GM21528 (cell line): ENCODE measurements at regions not wholly inside any gene's neighbourhood (a gene's known extent, or its start where the extent isn't known, plus 50 kb on each side); places are given as distances from the start of the nearest gene placed in this dataset.

Experiments
- ATAC-seq: cut with Tn5 transposase; IDR thresholded peaks from one replicate; pipeline ENCODE4 v1.9.1; 2021; ENCODE audit warnings: mild to moderate bottlenecking, moderate library complexity; ENCODE audit not compliant: unreplicated experiment, low FRiP score

DNA sequence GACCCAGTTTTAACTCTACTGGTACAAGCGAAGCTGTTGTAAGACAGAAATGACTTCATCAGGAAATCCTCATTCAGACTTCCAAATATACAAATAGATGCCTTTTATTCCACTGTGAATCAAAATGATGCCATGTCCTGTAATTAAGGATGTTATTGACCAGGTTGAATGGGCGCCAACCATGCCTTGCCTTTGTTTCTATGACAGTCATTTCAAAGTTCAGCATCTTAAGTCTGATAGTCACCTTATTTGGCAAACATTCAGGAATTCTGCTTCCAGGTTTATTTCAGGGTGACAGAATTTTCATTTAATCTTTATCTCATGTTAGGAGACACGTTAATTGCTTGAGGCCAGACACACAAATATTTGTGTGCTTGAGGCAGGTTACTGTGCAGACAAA, 592.8 kb upstream of the JAG1 start:
- no peak for ATAC-seq

DNA sequence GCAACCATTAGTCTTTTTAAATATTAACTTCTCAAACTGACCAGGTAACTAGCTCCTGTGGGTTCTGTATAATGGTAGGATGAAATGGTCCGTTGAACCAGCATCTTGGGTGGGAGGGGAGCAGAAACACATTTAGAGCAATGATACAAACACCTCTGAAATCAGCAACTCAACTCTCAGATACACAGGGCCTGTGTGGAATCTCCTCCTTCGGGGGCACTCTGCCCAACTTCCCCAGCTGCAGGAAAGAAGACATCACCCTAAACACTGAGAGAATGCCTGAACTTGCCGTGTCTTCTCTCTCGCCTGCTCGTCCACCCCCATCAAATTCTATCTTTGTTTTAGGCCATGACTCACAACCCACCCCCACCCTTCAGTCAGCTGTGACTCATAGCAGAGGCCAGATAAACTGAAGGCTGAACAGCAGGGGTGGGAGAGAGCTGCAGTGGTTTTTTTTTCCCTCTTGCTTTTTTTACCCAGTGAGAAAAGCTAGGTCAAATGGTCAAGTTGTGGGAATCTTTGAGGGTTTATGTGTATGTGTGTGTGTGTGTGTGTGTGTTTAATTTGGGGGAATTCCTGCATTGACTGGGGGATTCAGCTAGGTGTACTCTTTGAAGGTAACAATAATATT, 593.4 kb upstream of the JAG1 start:
- ATAC-seq, result no peak

DNA sequence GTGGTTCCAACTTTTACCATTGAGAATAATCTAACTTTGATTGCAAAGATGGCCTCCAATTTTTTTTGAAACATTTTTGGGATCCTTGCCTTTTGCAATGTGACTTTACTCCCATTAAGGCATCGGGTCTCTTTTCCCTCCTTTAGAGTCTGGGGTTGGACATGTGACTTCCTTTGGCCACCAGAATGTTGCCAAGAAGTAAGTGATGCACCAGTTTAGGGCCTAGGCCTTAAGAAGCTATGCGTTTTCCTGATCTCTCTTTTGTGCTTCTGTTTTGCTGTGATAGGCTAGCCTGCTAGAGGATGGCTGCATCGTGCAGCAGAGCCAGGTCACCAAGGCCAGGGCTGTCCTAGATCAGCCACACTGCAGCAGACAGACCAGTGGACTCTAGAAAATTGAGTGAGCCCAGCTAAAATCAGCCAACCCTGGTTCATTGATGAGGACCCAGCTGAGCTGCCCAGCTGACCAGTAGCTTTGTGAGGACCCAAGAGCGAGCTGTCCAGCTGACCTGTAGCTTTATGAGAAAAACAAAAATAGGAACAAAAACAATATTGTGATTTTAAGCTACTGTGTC, 594.0 kb upstream of the JAG1 start:
- no peak for ATAC-seq

DNA sequence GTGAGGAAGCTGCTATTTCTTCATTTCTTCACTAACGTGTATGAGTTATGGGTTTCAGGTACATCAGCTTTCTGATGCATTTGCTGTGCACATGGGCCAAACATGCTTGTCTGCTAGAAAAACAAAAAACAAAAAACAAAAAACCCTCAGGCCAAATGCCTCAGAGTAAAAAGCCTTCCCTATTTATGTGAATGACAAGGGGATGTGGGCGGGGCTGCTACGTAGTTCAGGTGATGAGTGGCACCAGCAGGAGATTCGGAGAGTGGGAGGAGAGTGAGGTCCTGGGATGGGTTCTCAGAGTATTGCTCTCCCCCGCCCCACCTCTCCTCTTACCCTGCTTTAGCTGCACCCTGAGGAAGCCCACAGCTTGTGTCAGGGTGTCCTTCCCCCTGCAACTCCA, 596.8 kb upstream of the JAG1 start:
- no peak for ATAC-seq

- no peak for ATAC-seq
Observed at GRCh38 chr20:11271319-11271718, 597.5 kb upstream of the JAG1 start.

DNA sequence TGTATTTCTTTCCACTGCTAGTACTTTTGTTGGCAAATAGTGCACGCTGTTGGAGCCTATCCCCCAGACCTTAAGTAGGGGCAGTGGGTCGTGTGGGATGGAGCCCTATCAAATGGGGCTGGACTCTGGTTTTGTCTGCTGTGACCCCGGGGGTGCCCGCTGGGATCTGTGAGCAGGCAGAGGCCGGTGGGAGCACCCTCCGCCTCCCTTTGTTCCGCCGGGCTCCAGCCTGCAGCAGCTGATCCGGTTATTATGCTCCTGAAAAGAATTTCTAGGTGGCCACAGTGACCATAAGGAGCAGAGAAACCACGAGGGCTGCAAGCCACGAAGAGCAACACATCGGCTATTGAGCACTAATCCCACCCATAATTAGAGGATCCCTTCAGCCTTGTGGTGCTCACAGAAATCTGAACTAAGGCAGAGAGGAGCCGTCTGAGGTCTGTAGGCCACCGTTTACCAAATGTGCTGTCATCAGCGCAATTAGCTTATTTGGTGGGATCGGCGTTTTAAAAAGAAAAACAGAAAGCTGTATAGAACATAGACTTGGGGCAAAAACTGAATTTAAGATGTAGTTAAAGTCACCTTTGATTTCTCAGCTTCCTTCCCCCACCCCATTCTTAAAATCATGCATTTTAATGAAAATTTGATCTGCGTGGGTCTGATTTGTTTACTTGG, 598.3 kb upstream of the JAG1 start:
- no peak for ATAC-seq

- ATAC-seq, result no peak
Observed at GRCh38 chr20:11274141-11274594, 600.4 kb upstream of the JAG1 start.

DNA sequence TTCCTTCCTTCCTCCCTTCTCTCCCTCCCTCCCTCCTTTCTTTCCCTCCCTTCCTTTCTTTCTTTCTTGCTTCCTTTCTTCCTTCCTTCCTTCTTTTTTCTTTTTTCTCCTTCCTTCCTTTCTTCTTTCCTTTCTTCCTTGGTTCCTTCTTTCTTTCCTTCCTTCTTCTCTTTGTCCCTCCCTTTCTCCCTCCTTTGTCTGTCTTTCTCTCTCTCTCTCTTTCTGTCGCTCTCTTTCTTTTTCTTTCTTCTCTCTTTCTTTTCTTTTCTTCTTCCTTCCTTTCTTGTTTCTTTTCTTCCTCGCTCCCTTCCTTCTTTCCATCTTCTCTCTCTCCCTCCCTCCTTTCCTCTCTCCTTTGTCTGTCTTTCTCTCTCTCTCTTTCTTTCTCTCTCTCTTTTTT, 601.9 kb upstream of the JAG1 start:
- no peak for ATAC-seq

- ATAC-seq, result no peak
Observed at GRCh38 chr20:11277170-11277569, 603.4 kb upstream of the JAG1 start.

- ATAC-seq, result no peak
Observed at GRCh38 chr20:11277858-11278257, 604.1 kb upstream of the JAG1 start.

DNA sequence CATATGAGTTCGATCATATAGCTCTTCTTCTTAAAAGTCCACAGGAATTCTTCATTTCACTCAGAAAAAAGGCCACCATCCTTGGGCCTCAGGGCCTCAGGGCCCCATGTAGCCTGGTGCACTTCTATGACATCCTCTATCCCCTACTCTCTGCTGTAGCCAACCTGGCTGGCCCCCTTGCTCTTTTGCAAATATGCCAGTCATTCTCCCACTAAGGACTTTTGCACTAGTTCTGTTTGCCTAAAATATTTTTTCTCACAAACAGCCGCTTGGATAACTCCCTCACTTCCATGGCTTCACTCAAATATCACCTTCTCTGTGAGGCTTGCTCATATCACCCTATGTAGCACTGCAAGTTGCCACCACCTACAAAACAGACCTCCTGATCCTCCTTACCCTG, 604.7 kb upstream of the JAG1 start:
- ATAC-seq, result no peak

- ATAC-seq, result no peak
Observed at GRCh38 chr20:11281240-11281639, 607.4 kb upstream of the JAG1 start.

DNA sequence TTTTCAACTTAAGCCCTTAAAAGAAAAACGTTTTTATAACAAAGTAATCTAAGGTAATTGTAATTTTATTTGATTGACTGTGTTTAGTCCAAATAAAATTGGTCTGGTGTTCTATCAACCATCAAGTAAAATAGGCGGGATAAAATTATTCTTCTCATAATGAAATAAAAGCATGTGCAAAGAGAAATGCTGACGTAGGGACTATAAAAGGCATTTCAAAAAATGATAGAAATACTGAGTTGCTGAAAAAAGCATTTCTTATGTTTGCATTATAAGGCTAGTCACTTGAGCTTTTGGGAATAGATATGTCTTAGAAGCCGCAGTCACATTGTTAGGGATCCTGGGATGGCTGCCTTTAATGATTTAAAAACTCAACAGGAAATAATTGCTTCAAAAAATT, 608.0 kb upstream of the JAG1 start:
- ATAC-seq, result no peak

- ATAC-seq, result no peak
Observed at GRCh38 chr20:11287126-11287525, 613.3 kb upstream of the JAG1 start.

- ATAC-seq, result no peak
Observed at GRCh38 chr20:11296221-11296620, 621.5 kb upstream of the BTBD3 start.

- ATAC-seq, result no peak
Observed at GRCh38 chr20:11296951-11297350, 620.7 kb upstream of the BTBD3 start.

GRCh38 chr20:11301699-11302098, 616.0 kb upstream of the BTBD3 start:
- ATAC-seq, result no peak

DNA sequence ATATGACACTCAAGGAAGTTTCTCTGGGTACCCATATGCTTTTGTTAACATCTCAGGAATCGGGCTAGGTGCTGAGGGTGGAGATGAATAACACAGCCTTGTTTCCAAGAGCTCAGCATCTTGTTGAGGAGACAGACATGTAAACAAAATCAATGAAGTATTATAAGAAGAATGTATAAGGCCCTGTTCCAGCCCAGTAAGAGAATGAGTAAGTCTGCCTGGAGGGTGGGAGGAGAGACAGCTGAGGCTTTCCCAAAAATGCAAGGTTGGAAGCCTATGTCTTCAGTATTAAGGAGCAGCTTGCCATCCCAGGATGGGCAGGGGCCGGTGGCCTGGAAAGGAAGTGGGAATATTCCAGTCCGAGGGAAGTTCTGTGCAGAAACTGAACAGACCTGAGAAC, 615.3 kb upstream of the BTBD3 start:
- ATAC-seq, result no peak

DNA sequence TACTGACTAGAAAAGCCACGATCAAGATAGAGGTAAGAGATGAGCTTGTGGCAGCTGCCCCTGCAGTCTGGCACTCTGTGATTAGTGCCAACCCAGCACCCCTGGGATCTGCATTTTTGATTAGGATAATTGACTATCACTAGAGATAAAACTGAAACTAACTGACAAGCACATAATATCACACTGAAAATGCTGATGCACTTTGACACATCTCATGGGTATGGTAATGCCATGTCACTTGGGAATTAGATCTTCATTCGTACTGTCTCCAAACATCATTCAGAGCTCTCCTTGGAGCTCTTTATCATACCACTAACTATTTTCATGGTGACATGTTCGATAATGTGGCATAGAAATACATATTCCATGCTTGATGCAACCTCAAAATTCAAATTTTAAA, 612.9 kb upstream of the BTBD3 start:
- no peak for ATAC-seq

DNA sequence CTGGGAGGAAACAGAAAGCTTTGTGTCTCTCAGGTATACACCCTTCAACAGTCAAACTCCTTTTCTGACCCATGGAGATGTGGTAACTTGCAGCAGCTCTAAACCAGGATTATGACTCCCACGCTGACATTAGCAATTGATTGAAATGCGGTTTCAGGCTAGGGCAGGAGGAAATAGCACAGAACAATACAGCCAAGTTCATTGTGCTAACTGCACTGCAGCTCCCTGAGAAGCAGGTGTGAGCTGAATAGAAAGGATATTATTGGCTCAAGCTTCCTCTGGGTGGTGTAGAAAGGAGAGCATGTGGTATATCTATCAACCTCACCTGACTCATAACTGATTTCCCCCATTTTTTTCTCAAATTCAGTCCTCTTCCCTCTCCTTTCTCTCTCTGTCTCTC, 612.3 kb upstream of the BTBD3 start:
- ATAC-seq, result no peak

- no peak for ATAC-seq
Observed at GRCh38 chr20:11311659-11312224, 606.0 kb upstream of the BTBD3 start.

DNA sequence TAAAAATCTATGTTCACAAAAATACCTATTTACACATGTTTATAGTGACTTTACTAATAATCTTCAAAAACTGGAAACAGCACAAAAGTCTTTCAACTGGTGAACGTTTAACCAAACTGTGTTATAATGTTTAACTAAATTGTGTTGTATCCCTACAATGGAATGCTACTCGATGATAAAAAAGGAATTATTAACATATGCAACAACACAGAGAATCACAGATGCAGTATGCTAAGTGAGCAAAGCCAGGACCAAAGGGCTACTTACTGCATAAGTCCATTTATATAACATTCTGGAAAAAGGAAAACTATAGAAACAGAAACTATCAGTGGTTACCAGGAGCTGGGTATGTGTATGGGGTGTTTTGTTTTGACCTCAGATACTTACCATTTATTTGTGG, 602.2 kb upstream of the BTBD3 start:
- no peak for ATAC-seq
